ENCODE measurements at regions not wholly inside any gene's neighbourhood (a gene's known extent, or its start where the extent isn't known, plus 50 kb on each side); places are given as distances from the start of the nearest gene placed in this dataset.

GRCh38 chr3:34005886-34006285 lies 207.5 kb downstream of the PDCD6IP start:
- no peak overlapping the region for H3K4me3 ChIP-seq (ENCODE audit: low read depth in 2 of 2, low read length in 2 of 2)
- intact Hi-C loops (cut with micrococcal nuclease; ENCODE audit: unreplicated experiment) (no loop called here), in situ Hi-C loops (cut with HindIII; ENCODE audit: low pct_unique_long_range_greater_than_20kb, low sequenced_read_pairs) (no loop called here)
- POLR2A ChIA-PET: no interaction called here
- peaks cover 10% of the 10 kb centered on the region for H3K4me1 ChIP-seq (ENCODE audit: control insufficient read depth, insufficient read depth, low read length)
- peak overlapping the region; percentile 34; the same call in 1 of the 2 replicates for H3K27ac ChIP-seq (ENCODE audit: low read length)
- H3K9me3 ChIP-seq (ENCODE audit: control insufficient read depth, insufficient read depth, low read depth, low read length): no peaks in the 10 kb centered on the region; the same call in 1 of the 2 replicates
- no peaks in the 10 kb centered on the region for H3K36me3 ChIP-seq (ENCODE audit: control insufficient read depth, insufficient read depth, low read length)
- no peaks in the 10 kb centered on the region for H3K27me3 ChIP-seq (ENCODE audit: control insufficient read depth, insufficient read depth, low read length)
- BruUV-seq (replicated peaks): no TSS peak
- CTCF ChIA-PET: no interaction called here
- ATAC-seq: no peak
- no peak for TF ChIP-seq SIN3A (IDR thresholded peaks at IDR 0.05; ENCODE audit: borderline replicate concordance, insufficient read depth, low read depth, low read length)
- no peak for DNase-seq (ENCODE audit: low read depth, low spot score)

GRCh38 chr3:34008191-34008590 lies 209.8 kb downstream of the PDCD6IP start:
- BruUV-seq (replicated peaks): no TSS peak
- DNase-seq (ENCODE audit: low read depth, low spot score) (no peak), ATAC-seq (no peak)
- ChIA-PET CTCF (no interaction called here), POLR2A (no interaction called here)
- in situ Hi-C loops (cut with HindIII; ENCODE audit: low pct_unique_long_range_greater_than_20kb, low sequenced_read_pairs) (no loop called here), intact Hi-C loops (cut with micrococcal nuclease; ENCODE audit: unreplicated experiment) (no loop called here)
- no peaks in the 10 kb centered on the region for H3K27me3 ChIP-seq (ENCODE audit: control insufficient read depth, insufficient read depth, low read length)
- no peaks in the 10 kb centered on the region; the same call in 1 of the 2 replicates for H3K9me3 ChIP-seq (ENCODE audit: control insufficient read depth, insufficient read depth, low read depth, low read length)
- TF ChIP-seq REST (IDR thresholded peaks at IDR 0.05; ENCODE audit: insufficient read depth in 1 of 2, low read depth in 2 of 2, low read length in 1 of 2): no peak
- no peak for TF ChIP-seq SIN3A (IDR thresholded peaks at IDR 0.05; ENCODE audit: borderline replicate concordance, insufficient read depth, low read depth, low read length)
- no peak for TF ChIP-seq TCF7L2 (IDR thresholded peaks at IDR 0.05; ENCODE audit: low read depth, low read length)
- no peak for TF ChIP-seq CTCF (IDR thresholded peaks at IDR 0.05)
- TF ChIP-seq POLR2AphosphoS5 (IDR thresholded peaks at IDR 0.05; ENCODE audit: low read depth, low read length): no peak
- no peak overlapping the region for H3K4me3 ChIP-seq (ENCODE audit: low read depth in 2 of 2, low read length in 2 of 2)
- H3K4me1 ChIP-seq (ENCODE audit: control insufficient read depth, insufficient read depth, low read length): peaks cover 27% of the 10 kb centered on the region
- no peaks in the 10 kb centered on the region for H3K36me3 ChIP-seq (ENCODE audit: control insufficient read depth, insufficient read depth, low read length)
- peak overlapping the region; percentile 42 for H3K27ac ChIP-seq (ENCODE audit: low read length)

- DNase-seq (ENCODE audit: low read depth, low spot score): no peak
- POLR2A ChIA-PET: interaction anchor here (0.7 kb wide), 1 partner anchor 245 kb away, joined by 3 read pairs; no protein-coding TSS in a partner anchor
- intact Hi-C loops (cut with micrococcal nuclease; ENCODE audit: unreplicated experiment): no loop called here
- Histone ChIP-seq H3K9me3 (ENCODE audit: control insufficient read depth, insufficient read depth, low read depth, low read length) (no peaks in the 10 kb centered on the region; the same call in 1 of the 2 replicates), H3K4me1 (ENCODE audit: control insufficient read depth, insufficient read depth, low read length) (peaks cover 27% of the 10 kb centered on the region), H3K4me3 (ENCODE audit: low read depth in 2 of 2, low read length in 2 of 2) (no peak overlapping the region), H3K27ac (ENCODE audit: low read length) (peak overlapping the region; percentile 79), H3K27me3 (ENCODE audit: control insufficient read depth, insufficient read depth, low read length) (no peaks in the 10 kb centered on the region), H3K36me3 (ENCODE audit: control insufficient read depth, insufficient read depth, low read length) (no peaks in the 10 kb centered on the region)
- CTCF ChIA-PET: no interaction called here
- in situ Hi-C loops (cut with HindIII; ENCODE audit: low pct_unique_long_range_greater_than_20kb, low sequenced_read_pairs): no loop called here
- no TSS peak for BruUV-seq (replicated peaks)
- peak; percentile 53; the same call in 1 of the 2 replicates for ATAC-seq
- TF ChIP-seq TCF7L2 (IDR thresholded peaks at IDR 0.05; ENCODE audit: low read depth, low read length) (no peak), REST (IDR thresholded peaks at IDR 0.05; ENCODE audit: insufficient read depth in 1 of 2, low read depth in 2 of 2, low read length in 1 of 2) (no peak), CTCF (IDR thresholded peaks at IDR 0.05) (no peak), SIN3A (IDR thresholded peaks at IDR 0.05; ENCODE audit: borderline replicate concordance, insufficient read depth, low read depth, low read length) (no peak), POLR2AphosphoS5 (IDR thresholded peaks at IDR 0.05; ENCODE audit: low read depth, low read length) (no peak)
Measured at GRCh38 chr3:34008836-34009809, 210.7 kb downstream of the PDCD6IP start.
